Calu3 (cell line): ENCODE measurements at regions not wholly inside any gene's neighbourhood (a gene's known extent, or its start where the extent isn't known, plus 50 kb on each side); places are given as distances from the start of the nearest gene placed in this dataset.

Experiments
- BruUV-seq: library from RNA; stranded (reverse); fragments of 400-500 nt; replicated peaks from 2 replicates; lab custom pipeline; 2021; lab: Mats Ljungman, UMichigan
- CTCF ChIA-PET: fragments of 300-600 bp; sonication (Branson Sonifier 250); formaldehyde crosslinking; loops from one replicate; lab custom pipeline; 2022; ENCODE audit warnings: antibody characterized with exemption; lab: Charles Lee
- DNase-seq: peaks from one replicate; pipeline ENCODE4 v3.0.0; 2022
- H3K27ac Mint-ChIP-seq: one replicate; pipeline ENCODE4 v1.8.0; 2022; ENCODE audit warnings: mixed read lengths; ENCODE audit not compliant: unreplicated experiment
- H3K27me3 Mint-ChIP-seq: one replicate; pipeline ENCODE4 v1.8.0; 2022; ENCODE audit warnings: mixed read lengths; ENCODE audit not compliant: unreplicated experiment
- H3K36me3 Mint-ChIP-seq: one replicate; pipeline ENCODE4 v1.8.0; 2022; ENCODE audit warnings: mild to moderate bottlenecking, moderate library complexity, mixed read lengths; ENCODE audit not compliant: insufficient read depth, unreplicated experiment
- H3K4me1 Mint-ChIP-seq: one replicate; pipeline ENCODE4 v1.8.0; 2022; ENCODE audit warnings: mild to moderate bottlenecking, low read depth, mixed read lengths; ENCODE audit not compliant: unreplicated experiment
- H3K4me3 Mint-ChIP-seq: one replicate; pipeline ENCODE4 v1.8.0; 2022; ENCODE audit warnings: mild to moderate bottlenecking, low read depth, moderate library complexity, mixed read lengths; ENCODE audit not compliant: unreplicated experiment
- H3K9me3 Mint-ChIP-seq: one replicate; pipeline ENCODE4 v1.8.0; 2022; ENCODE audit warnings: low read depth, mixed read lengths; ENCODE audit not compliant: unreplicated experiment
- CTCF ChIP-seq: fragments of 200-600 bp; IDR thresholded peaks from one replicate; pipeline ENCODE4 v1.8.0; 2022; ENCODE audit warnings: antibody characterized with exemption; ENCODE audit not compliant: unreplicated experiment
- intact Hi-C: fragments of 100-400 bp; cut with micrococcal nuclease; formaldehyde crosslinking; loops from one replicate; pipeline ENCODE4 v1.10.0; 2022; ENCODE audit not compliant: unreplicated experiment

GRCh38 chr2:128835974-128836373 is 517.3 kb upstream of the HS6ST1 start:
- intact Hi-C loops, result no loop called here
- Mint-ChIP-seq H3K4me3 (no peak overlapping the region), H3K36me3 (no peaks in the 10 kb centered on the region), H3K27me3 (no peaks in the 10 kb centered on the region), H3K4me1 (no peaks in the 10 kb centered on the region), H3K9me3 (peaks cover 5% of the 10 kb centered on the region), H3K27ac (no peak overlapping the region)
- no TSS peak for BruUV-seq
- CTCF ChIA-PET, result no interaction called here
- TF ChIP-seq CTCF, result no peak
- no peak for DNase-seq

GRCh38 chr2:128836559-128837100 is 518.0 kb upstream of the HS6ST1 start:
- no TSS peak for BruUV-seq
- H3K36me3 Mint-ChIP-seq, result no peaks in the 10 kb centered on the region
- H3K27me3 Mint-ChIP-seq, result no peaks in the 10 kb centered on the region
- intact Hi-C loops, result no loop called here
- peaks cover 5% of the 10 kb centered on the region for H3K9me3 Mint-ChIP-seq
- no peak overlapping the region for H3K27ac Mint-ChIP-seq
- TF ChIP-seq CTCF, result no peak
- DNase-seq, result no peak
- CTCF ChIA-PET, result no interaction called here
- H3K4me3 Mint-ChIP-seq, result no peak overlapping the region
- no peaks in the 10 kb centered on the region for H3K4me1 Mint-ChIP-seq

- Mint-ChIP-seq H3K27me3 (no peaks in the 10 kb centered on the region), H3K36me3 (no peaks in the 10 kb centered on the region), H3K27ac (no peak overlapping the region), H3K9me3 (peaks cover 2% of the 10 kb centered on the region), H3K4me1 (no peaks in the 10 kb centered on the region), H3K4me3 (no peak overlapping the region)
- intact Hi-C loops, result no loop called here
- no TSS peak for BruUV-seq
- CTCF ChIA-PET, result no interaction called here
- TF ChIP-seq CTCF, result no peak
- DNase-seq, result no peak
Measured at GRCh38 chr2:128838244-128838643, 519.6 kb upstream of the HS6ST1 start.

GRCh38 chr2:128841803-128842202 is 523.1 kb upstream of the HS6ST1 start:
- intact Hi-C loops, result no loop called here
- CTCF ChIA-PET, result no interaction called here

More at GRCh38 chr2:128841803-128842202, 523.1 kb upstream of the HS6ST1 start:
- no peak overlapping the region for H3K27ac Mint-ChIP-seq
- H3K4me1 Mint-ChIP-seq, result no peaks in the 10 kb centered on the region
- no peak for DNase-seq
- no peak overlapping the region for H3K4me3 Mint-ChIP-seq
- no TSS peak for BruUV-seq
- H3K27me3 Mint-ChIP-seq, result no peaks in the 10 kb centered on the region
- H3K36me3 Mint-ChIP-seq, result no peaks in the 10 kb centered on the region
- H3K9me3 Mint-ChIP-seq, result peaks cover 2% of the 10 kb centered on the region
- no peak for TF ChIP-seq CTCF
